Neural crest cell (in vitro differentiated cells): ENCODE measurements at regions not wholly inside any gene's neighbourhood (a gene's known extent, or its start where the extent isn't known, plus 50 kb on each side); places are given as distances from the start of the nearest gene placed in this dataset.

ENCODE experiments used
- DNase-seq: peaks from one replicate; pipeline ENCODE4 v3.0.0; 2021; ENCODE audit warnings: low read depth, mixed read lengths, low spot score
- H3K27ac Mint-ChIP-seq: one replicate; pipeline ENCODE4 v1.8.0; 2021; ENCODE audit warnings: mild to moderate bottlenecking, mixed read lengths; ENCODE audit not compliant: unreplicated experiment
- H3K27me3 Mint-ChIP-seq: 2 replicates; pipeline ENCODE4 v1.8.0; 2021; ENCODE audit warnings: low read depth, mild to moderate bottlenecking, mixed read lengths
- H3K36me3 Mint-ChIP-seq: 2 replicates; pipeline ENCODE4 v1.8.0; 2021; ENCODE audit warnings: low read depth, mild to moderate bottlenecking, mixed read lengths
- H3K4me1 Mint-ChIP-seq: 2 replicates; pipeline ENCODE4 v1.8.0; 2021; ENCODE audit warnings: mixed read lengths
- H3K4me3 Mint-ChIP-seq: one replicate; pipeline ENCODE4 v1.8.0; 2021; ENCODE audit warnings: mild to moderate bottlenecking, mixed read lengths
- H3K9me3 Mint-ChIP-seq: 2 replicates; pipeline ENCODE4 v1.8.0; 2021; ENCODE audit warnings: mixed read lengths
- TF ChIP-seq, protein P1 (sequence below): fragments of 200-600 bp; sonication (generic); conservative IDR thresholded peaks from 2 replicates; pipeline ENCODE4 v1.5.0; 2021; ENCODE audit warnings: antibody characterized with exemption, mild to moderate bottlenecking

DNA sequence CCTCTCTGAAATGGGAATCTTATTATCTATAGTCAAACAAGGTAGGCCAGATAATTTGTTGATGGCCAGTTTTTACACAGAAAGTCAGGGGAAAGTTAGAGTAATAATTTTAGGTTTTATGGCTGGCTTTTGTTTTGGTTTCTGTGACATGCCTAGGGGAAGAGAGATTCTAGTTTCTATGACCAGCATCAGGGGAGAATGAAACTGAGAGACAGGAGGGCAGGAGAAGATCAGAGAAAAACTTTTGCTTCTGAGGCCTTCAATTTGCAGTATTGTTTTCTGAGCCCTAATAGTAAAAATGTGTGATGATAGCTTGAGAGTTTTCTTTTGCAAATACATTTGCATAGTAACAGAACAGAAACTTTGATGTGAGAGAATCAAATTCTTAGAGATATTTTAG, 564.3 kb downstream of the ZNF608 start:
- Mint-ChIP-seq H3K36me3 (peaks cover 9% of the 10 kb centered on the region), H3K4me1 (peaks cover 15% of the 10 kb centered on the region), H3K4me3 (no peak overlapping the region), H3K9me3 (peaks cover 12% of the 10 kb centered on the region), H3K27ac (no peak overlapping the region), H3K27me3 (no peaks in the 10 kb centered on the region)
- TF ChIP-seq, protein P1, sequence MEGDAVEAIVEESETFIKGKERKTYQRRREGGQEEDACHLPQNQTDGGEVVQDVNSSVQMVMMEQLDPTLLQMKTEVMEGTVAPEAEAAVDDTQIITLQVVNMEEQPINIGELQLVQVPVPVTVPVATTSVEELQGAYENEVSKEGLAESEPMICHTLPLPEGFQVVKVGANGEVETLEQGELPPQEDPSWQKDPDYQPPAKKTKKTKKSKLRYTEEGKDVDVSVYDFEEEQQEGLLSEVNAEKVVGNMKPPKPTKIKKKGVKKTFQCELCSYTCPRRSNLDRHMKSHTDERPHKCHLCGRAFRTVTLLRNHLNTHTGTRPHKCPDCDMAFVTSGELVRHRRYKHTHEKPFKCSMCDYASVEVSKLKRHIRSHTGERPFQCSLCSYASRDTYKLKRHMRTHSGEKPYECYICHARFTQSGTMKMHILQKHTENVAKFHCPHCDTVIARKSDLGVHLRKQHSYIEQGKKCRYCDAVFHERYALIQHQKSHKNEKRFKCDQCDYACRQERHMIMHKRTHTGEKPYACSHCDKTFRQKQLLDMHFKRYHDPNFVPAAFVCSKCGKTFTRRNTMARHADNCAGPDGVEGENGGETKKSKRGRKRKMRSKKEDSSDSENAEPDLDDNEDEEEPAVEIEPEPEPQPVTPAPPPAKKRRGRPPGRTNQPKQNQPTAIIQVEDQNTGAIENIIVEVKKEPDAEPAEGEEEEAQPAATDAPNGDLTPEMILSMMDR, result no peak
- DNase-seq, result no peak

DNA sequence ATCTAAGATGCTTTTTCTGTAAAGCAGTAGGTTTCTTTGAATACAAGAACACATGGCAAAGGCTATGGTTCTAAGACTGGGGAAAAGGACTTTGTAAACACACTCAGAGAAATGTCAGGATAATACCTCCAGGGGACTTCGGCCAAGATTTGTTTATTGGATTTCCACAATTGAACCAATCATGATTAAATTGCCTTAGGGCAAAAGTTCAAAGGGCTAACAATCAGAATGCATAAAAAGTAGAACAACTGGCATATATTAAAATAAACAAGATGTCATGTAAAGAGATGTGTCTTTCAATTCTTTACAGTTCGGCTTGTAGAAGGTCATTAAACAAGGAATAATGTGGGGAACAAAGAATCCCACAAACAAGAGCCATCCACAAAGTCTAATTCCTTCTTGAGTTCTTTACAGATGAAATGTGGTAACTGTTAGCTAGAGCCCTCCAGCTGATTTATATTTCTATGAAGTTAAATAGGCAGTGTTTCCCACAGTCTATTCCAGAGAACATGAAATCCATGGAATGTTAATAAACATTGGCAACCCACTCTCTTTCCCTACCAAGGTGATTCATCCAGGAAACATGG, 565.5 kb downstream of the ZNF608 start:
- Mint-ChIP-seq H3K4me3 (no peak overlapping the region), H3K27ac (no peak overlapping the region), H3K27me3 (no peaks in the 10 kb centered on the region), H3K36me3 (peaks cover 6% of the 10 kb centered on the region), H3K4me1 (peaks cover 15% of the 10 kb centered on the region), H3K9me3 (peaks cover 7% of the 10 kb centered on the region)
- no peak for DNase-seq
- TF ChIP-seq, protein P1, result no peak

DNA sequence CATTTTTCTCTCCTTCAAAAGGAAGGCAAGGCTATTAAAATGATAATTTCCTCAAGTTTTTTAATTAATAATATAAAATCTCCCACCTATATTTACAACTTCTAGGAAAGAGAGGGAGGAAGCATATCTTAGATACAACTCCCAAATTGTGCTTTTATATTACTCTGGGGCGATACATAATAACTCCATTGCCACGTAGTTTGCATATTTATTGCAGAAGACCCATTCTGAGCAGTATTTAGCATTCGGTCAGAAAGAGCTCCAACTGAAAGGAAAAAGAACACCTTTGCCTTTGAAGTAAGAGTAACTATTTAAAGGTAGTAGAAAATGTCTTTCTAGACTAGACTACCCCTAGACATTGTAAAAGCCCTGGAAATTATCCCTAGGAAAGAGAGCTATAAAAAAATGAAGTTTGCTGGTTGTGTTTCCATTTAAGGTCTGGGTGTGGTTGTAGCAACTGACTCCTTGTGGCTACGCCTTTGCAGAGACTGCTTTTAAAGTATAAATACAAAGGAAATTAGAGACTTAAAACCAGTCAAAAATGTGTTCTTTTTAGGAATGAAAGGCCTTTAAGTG, 566.1 kb downstream of the ZNF608 start:
- H3K36me3 Mint-ChIP-seq, result peaks cover 6% of the 10 kb centered on the region
- H3K27ac Mint-ChIP-seq, result no peak overlapping the region
- no peak for DNase-seq
- no peak overlapping the region for H3K4me3 Mint-ChIP-seq
- H3K4me1 Mint-ChIP-seq, result peaks cover 15% of the 10 kb centered on the region
- TF ChIP-seq, protein P1, result no peak
- peaks cover 7% of the 10 kb centered on the region for H3K9me3 Mint-ChIP-seq
- no peaks in the 10 kb centered on the region for H3K27me3 Mint-ChIP-seq

DNA sequence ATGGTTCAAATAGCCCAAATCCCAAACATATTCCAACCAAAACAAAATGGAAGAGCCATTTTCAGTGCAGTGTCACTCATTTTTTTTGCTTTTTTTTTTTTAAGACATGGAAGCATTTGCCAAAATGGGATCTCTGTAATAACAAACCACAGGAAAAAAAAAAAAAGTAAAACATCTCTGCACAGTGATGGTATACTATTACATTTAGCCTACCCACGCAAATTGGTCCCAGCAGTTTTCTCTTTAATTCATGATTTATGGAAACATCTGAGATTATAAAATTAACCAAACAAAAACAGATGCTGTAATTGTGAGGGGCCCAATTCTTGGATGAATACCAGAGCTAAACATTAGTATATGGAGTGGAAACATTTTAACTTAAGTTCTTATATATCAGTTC, 566.6 kb downstream of the ZNF608 start:
- H3K27me3 Mint-ChIP-seq, result no peaks in the 10 kb centered on the region
- H3K4me3 Mint-ChIP-seq, result no peak overlapping the region
- no peak for DNase-seq
- H3K27ac Mint-ChIP-seq, result no peak overlapping the region
- peaks cover 7% of the 10 kb centered on the region for H3K36me3 Mint-ChIP-seq
- TF ChIP-seq, protein P1, result no peak
- H3K9me3 Mint-ChIP-seq, result peaks cover 9% of the 10 kb centered on the region
- H3K4me1 Mint-ChIP-seq, result peaks cover 15% of the 10 kb centered on the region

DNA sequence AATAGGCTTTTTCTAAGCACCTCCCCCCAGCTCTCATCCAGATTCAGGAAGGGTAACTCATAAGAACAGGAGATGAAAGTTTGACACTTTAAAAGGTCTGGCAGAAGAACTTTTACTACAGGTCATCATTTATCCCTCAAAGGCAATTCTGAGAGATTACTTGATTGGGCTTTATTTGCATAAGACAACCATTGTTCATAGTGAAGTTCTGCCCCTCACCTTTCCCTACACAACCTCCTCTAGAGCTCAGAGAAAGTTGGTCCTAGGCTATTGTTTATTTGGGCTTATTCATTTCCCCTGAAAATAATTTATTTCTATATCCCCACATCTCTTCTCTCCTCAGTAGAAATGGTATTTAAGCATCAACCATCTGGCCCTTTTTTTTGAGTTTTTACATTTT, 568.4 kb downstream of the ZNF608 start:
- TF ChIP-seq, protein P1, result no peak
- Mint-ChIP-seq H3K4me1 (peaks cover 15% of the 10 kb centered on the region), H3K36me3 (peaks cover 15% of the 10 kb centered on the region), H3K4me3 (no peak overlapping the region), H3K27ac (no peak overlapping the region), H3K27me3 (no peaks in the 10 kb centered on the region), H3K9me3 (peaks cover 16% of the 10 kb centered on the region)
- no peak for DNase-seq
